GM20000 (cell line): ENCODE measurements at regions not wholly inside any gene's neighbourhood (a gene's known extent, or its start where the extent isn't known, plus 50 kb on each side); places are given as distances from the start of the nearest gene placed in this dataset.

ENCODE experiments used
- DNase-seq: peaks from one replicate; pipeline ENCODE4 v3.0.0; 2012; ENCODE audit warnings: low spot score
- TF ChIP-seq, protein P1 (sequence below): IDR thresholded peaks from 2 replicates; pipeline ENCODE4 v1.5.1; 2012; ENCODE audit warnings: mild to moderate bottlenecking, control low read depth; ENCODE audit errors: extremely low read depth, missing control alignments

DNA sequence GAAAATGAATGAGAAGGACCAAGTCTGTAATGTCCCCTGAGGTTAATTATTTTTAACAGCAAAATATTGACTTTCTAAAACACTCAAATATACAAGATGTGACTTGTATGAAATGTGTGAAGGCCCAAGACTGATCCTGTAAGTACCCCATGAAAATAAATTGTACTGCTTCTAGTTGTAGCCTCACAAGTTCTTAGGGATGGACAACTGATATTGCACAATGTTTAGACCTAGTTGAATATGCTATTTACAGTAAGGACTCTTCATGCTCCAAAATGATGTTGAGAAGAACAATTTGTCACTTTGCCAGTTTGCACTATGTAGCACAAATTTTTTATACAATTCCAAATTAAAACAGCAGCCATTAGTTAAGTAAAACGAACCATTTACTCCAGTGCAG, 139.7 kb upstream of the GDNF start:
- DNase-seq, result no peak
- TF ChIP-seq, protein P1, sequence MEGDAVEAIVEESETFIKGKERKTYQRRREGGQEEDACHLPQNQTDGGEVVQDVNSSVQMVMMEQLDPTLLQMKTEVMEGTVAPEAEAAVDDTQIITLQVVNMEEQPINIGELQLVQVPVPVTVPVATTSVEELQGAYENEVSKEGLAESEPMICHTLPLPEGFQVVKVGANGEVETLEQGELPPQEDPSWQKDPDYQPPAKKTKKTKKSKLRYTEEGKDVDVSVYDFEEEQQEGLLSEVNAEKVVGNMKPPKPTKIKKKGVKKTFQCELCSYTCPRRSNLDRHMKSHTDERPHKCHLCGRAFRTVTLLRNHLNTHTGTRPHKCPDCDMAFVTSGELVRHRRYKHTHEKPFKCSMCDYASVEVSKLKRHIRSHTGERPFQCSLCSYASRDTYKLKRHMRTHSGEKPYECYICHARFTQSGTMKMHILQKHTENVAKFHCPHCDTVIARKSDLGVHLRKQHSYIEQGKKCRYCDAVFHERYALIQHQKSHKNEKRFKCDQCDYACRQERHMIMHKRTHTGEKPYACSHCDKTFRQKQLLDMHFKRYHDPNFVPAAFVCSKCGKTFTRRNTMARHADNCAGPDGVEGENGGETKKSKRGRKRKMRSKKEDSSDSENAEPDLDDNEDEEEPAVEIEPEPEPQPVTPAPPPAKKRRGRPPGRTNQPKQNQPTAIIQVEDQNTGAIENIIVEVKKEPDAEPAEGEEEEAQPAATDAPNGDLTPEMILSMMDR, result no peak

DNA sequence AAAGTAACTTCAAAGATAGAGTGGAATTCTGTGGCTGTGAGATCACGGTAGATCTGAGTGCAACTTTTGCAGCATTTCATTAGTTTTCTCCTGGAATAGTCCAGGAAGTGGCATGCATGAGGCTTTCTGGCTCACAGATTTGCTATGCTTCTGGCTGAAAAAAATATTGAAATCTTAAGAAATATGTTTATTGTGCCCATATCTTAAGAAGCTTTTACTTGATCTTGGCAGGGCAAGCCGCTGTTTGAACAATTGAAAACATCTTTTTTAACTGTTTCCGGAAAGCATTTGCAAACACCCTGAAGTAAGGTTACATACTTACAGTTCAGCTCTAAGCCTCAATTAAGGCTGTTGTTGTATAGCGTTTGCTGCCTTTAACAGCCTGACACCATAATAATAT, 135.7 kb upstream of the GDNF start:
- DNase-seq, result no peak
- TF ChIP-seq, protein P1, result no peak

DNA sequence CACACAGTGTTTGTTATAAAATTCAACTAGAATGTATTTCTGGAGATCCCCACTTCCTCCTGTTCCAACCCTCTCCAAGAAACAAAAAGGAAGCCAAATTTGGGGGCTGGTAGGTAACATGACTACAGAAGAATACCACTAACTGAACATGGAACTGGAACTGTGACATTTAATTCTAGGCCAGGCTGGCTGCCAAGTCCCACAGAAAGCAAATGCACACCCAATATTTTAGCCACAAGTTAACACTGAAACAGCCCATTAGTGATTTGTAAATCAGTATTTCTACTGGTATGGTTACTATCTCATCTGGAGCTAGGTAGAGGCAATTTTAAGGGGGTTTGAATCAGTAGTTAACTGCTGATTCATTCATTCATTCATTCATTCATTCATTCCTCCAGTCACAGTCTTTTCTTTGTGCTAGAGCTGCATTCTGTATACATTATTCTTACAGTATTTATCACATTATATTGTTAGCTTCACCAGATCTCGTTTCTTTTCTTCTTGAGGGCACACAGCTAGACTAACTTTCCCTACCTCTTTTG, 131.7 kb upstream of the GDNF start:
- TF ChIP-seq, protein P1, result no peak
- DNase-seq, result no peak

DNA sequence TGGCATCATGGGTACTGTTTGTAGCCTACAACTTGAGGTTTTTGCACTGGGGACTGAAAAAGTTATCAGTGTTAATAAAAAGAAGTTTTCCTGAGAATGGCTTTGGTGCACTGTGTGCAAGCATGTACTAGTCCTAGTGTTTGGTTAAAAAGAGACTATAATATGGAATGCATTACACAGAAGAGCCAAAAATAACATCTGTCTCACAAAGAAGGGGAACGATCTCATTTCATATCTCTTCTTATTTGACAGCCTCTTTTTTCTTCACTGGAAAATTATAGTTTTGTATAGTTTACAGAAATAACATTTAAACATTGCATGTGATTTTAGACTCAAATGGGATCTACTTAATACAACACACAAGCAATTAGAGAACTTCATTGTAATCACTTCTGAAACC, 127.0 kb upstream of the GDNF start:
- no peak for DNase-seq
- TF ChIP-seq, protein P1, result no peak

DNA sequence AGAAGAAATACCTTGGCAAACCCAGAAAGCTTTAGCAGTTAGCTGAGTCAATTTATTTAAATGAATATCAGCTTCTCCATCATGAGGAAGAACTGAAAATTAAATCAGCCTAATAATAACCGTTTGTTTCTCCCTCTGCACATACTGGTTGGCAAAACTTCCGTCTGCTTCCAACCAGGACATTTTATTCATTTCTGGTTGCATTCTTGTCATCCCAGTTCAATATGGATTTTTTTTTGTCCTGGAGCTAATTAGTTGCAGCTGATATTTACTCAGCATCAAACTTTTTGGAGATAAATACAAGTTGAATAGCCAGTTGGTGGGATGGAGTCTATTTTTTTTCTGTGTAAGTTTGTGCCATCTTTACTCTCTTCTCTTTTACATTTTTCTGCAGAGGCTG, 126.5 kb upstream of the GDNF start:
- DNase-seq, result no peak
- TF ChIP-seq, protein P1, result no peak

DNA sequence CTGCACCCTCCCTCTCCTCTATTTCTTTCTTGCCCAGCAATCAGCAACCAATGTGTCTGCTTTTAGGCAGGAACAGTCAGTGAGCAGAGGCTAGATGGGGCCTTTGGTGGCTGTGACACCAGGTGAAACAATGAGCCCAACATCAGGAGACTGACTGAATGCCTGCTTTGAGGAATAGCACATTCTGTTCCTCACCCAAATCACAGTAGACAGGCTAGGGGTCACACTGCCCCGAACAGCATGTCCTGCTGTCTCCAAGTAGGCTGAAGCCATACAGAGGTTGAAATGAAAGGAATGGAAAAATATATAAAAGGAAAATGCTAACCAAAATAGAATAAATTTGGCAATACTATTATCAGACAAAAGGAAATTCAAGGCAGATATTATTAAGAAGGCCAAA, 122.5 kb upstream of the GDNF start:
- TF ChIP-seq, protein P1, result no peak
- DNase-seq, result no peak

DNA sequence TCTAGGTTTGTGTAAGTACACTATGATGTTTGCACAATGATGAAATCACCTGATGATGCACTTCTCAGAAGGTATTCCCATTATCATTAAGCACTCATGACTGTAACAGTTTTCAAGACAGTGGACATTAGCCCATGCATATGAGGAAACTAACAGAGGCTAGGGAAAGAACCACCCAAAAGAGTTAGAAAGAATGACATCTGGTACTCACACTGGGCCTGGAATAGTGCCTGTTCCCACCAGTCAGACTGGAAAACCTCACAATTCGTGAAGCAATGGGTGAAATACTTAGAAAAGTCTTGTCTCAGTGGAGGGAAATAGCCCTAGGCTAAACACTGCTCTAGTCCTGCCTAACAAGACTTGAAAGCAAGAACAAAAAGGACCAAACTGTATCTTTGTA, 117.4 kb upstream of the GDNF start:
- TF ChIP-seq, protein P1, result no peak
- DNase-seq, result no peak
